WTC11 (cell line): ENCODE measurements at regions not wholly inside any gene's neighbourhood (a gene's known extent, or its start where the extent isn't known, plus 50 kb on each side); places are given as distances from the start of the nearest gene placed in this dataset.

Source experiments
- ATAC-seq: fragments of 200-7000 bp; cut with Tn5 transposase; 2 replicates; pipeline ENCODE4 v1.10.0; 2021; ENCODE audit warnings: mild to moderate bottlenecking, moderate library complexity
- CTCF ChIA-PET: fragments of 300-600 bp; sonication (Branson Sonifier 250); formaldehyde crosslinking; loops from one replicate; lab custom pipeline; 2021; ENCODE audit warnings: antibody characterized with exemption; lab: Charles Lee
- POLR2A ChIA-PET: fragments of 350-600 bp; sonication (Branson Sonifier 250); formaldehyde crosslinking; loops from one replicate; lab custom pipeline; 2021; ENCODE audit warnings: antibody characterized with exemption; lab: Charles Lee
- DNase-seq: peaks from one replicate; pipeline ENCODE4 v3.0.0; 2021; ENCODE audit warnings: low spot score
- H3K27ac Mint-ChIP-seq: 2 replicates; pipeline ENCODE4 v1.8.0; 2021; ENCODE audit warnings: mixed read lengths
- H3K27me3 Mint-ChIP-seq: 2 replicates; pipeline ENCODE4 v1.8.0; 2021; ENCODE audit warnings: low read depth, mild to moderate bottlenecking, moderate library complexity, mixed read lengths
- H3K36me3 Mint-ChIP-seq: 2 replicates; pipeline ENCODE4 v1.8.0; 2021; ENCODE audit warnings: mixed read lengths
- H3K4me1 Mint-ChIP-seq: 2 replicates; pipeline ENCODE4 v1.8.0; 2022; ENCODE audit warnings: mixed read lengths
- H3K4me3 Mint-ChIP-seq: 2 replicates; pipeline ENCODE4 v1.8.0; 2021; ENCODE audit warnings: mild to moderate bottlenecking, moderate library complexity, mixed read lengths
- H3K9me3 Mint-ChIP-seq: 2 replicates; pipeline ENCODE4 v1.8.0; 2021; ENCODE audit warnings: mixed read lengths
- CBFB ChIP-seq: sonication (generic); formaldehyde crosslinking; IDR thresholded peaks from 2 replicates; pipeline ENCODE4 v1.8.1; 2022; ENCODE audit warnings: mild to moderate bottlenecking, low read depth, missing genetic modification reagents
- ETV6 ChIP-seq: sonication (generic); formaldehyde crosslinking; IDR thresholded peaks from 2 replicates; pipeline ENCODE4 v1.8.1; 2022; ENCODE audit warnings: mild to moderate bottlenecking, missing genetic modification reagents
- HMGA2 ChIP-seq: fragments of 250-450 bp; sonication (Bioruptor Pico); IDR thresholded peaks from 2 replicates; pipeline ENCODE4 v1.4.0; 2021; ENCODE audit warnings: mild to moderate bottlenecking, moderate library complexity
- JUN ChIP-seq: sonication (generic); formaldehyde crosslinking; IDR thresholded peaks from 2 replicates; pipeline ENCODE4 v1.8.0; 2023; ENCODE audit warnings: mild to moderate bottlenecking, missing genetic modification reagents
- KAT7 ChIP-seq: sonication (generic); formaldehyde crosslinking; IDR thresholded peaks from 2 replicates; pipeline ENCODE4 v1.8.1; 2023; ENCODE audit warnings: missing genetic modification reagents, mild to moderate bottlenecking, borderline replicate concordance
- NR2C2 ChIP-seq: sonication (generic); formaldehyde crosslinking; IDR thresholded peaks from 2 replicates; pipeline ENCODE4 v1.8.0; 2022; ENCODE audit warnings: mild to moderate bottlenecking, missing genetic modification reagents
- OVOL2 ChIP-seq: fragments of 250-450 bp; sonication (Bioruptor Pico); IDR thresholded peaks from 2 replicates; pipeline ENCODE4 v1.9.0; 2021; ENCODE audit warnings: mild to moderate bottlenecking, borderline replicate concordance
- PRRX2 ChIP-seq: fragments of 250-450 bp; sonication (Bioruptor Pico); IDR thresholded peaks from 2 replicates; pipeline ENCODE4 v1.8.0; 2021; ENCODE audit warnings: mild to moderate bottlenecking
- RELA ChIP-seq: sonication (generic); formaldehyde crosslinking; IDR thresholded peaks from 2 replicates; pipeline ENCODE4 v1.8.1; 2022; ENCODE audit warnings: missing genetic modification reagents, mild to moderate bottlenecking, borderline replicate concordance
- SOX15 ChIP-seq: fragments of 250-450 bp; sonication (Bioruptor Pico); IDR thresholded peaks from 2 replicates; pipeline ENCODE4 v1.9.0; 2021; ENCODE audit warnings: mild to moderate bottlenecking
- TCF7 ChIP-seq: sonication (generic); formaldehyde crosslinking; IDR thresholded peaks from 2 replicates; pipeline ENCODE4 v1.8.0; 2022; ENCODE audit warnings: mild to moderate bottlenecking, low read depth, missing genetic modification reagents, moderate library complexity
- TP53 ChIP-seq: sonication (generic); formaldehyde crosslinking; IDR thresholded peaks from 2 replicates; pipeline ENCODE4 v1.8.1; 2023; ENCODE audit warnings: mild to moderate bottlenecking, missing genetic modification reagents
- TF ChIP-seq, protein P1 (sequence below): fragments of 250-450 bp; sonication (Bioruptor Pico); IDR thresholded peaks from 2 replicates; pipeline ENCODE4 v1.8.0; 2021; ENCODE audit warnings: mild to moderate bottlenecking
- TF ChIP-seq, protein P2 (sequence below): fragments of 250-450 bp; sonication (Bioruptor Pico); IDR thresholded peaks from 2 replicates; pipeline ENCODE4 v2.1.2; 2022; ENCODE audit warnings: mild to moderate bottlenecking, moderate library complexity
- TF ChIP-seq, protein P3 (sequence below): sonication (generic); formaldehyde crosslinking; IDR thresholded peaks from 2 replicates; pipeline ENCODE4 v1.8.1; 2022; ENCODE audit warnings: low read depth, missing genetic modification reagents, borderline replicate concordance
- TF ChIP-seq, protein P4 (sequence below): sonication (generic); formaldehyde crosslinking; IDR thresholded peaks from 2 replicates; pipeline ENCODE4 v1.8.1; 2023; ENCODE audit warnings: mild to moderate bottlenecking, missing genetic modification reagents
- TF ChIP-seq, protein P5 (sequence below): fragments of 200-600 bp; IDR thresholded peaks from 2 replicates; pipeline ENCODE4 v1.8.0; 2022; ENCODE audit warnings: antibody characterized with exemption
- TF ChIP-seq, protein P6 (sequence below): sonication (generic); formaldehyde crosslinking; IDR thresholded peaks from 2 replicates; pipeline ENCODE4 v1.8.0; 2022; ENCODE audit warnings: mild to moderate bottlenecking, missing genetic modification reagents
- TF ChIP-seq, protein P7 (sequence below): sonication (generic); formaldehyde crosslinking; IDR thresholded peaks from 2 replicates; pipeline ENCODE4 v1.8.0; 2023; ENCODE audit warnings: missing genetic modification reagents

DNA sequence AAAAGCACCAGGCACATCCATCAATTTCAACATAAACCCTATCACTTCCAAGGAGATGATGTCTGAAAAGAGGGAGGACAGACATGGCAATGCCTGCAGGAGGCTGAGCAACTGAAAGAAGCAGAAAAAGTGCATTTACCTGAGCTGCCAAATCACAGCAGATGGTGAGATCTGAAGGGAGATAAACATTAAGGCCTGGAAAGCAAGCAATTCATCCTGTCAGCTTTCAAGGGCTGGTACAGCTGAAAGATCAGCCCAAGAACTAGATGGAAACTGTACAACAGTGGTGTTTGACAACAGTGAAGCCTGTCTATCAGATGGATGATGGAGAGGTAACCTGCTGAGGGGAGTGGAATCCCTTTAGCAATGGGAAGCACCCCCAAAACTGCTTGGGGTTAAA lies 433.2 kb upstream of the ZNF608 start (continued):
- TF ChIP-seq, protein P1, sequence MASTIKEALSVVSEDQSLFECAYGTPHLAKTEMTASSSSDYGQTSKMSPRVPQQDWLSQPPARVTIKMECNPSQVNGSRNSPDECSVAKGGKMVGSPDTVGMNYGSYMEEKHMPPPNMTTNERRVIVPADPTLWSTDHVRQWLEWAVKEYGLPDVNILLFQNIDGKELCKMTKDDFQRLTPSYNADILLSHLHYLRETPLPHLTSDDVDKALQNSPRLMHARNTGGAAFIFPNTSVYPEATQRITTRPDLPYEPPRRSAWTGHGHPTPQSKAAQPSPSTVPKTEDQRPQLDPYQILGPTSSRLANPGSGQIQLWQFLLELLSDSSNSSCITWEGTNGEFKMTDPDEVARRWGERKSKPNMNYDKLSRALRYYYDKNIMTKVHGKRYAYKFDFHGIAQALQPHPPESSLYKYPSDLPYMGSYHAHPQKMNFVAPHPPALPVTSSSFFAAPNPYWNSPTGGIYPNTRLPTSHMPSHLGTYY (CRISPR knock-in tag): no peak
- TF ChIP-seq, protein P2, sequence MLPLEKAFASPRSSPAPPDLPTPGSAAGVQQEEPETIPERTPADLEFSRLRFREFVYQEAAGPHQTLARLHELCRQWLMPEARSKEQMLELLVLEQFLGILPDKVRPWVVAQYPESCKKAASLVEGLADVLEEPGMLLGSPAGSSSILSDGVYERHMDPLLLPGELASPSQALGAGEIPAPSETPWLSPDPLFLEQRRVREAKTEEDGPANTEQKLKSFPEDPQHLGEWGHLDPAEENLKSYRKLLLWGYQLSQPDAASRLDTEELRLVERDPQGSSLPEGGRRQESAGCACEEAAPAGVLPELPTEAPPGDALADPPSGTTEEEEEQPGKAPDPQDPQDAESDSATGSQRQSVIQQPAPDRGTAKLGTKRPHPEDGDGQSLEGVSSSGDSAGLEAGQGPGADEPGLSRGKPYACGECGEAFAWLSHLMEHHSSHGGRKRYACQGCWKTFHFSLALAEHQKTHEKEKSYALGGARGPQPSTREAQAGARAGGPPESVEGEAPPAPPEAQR: no peak
- TF ChIP-seq TCF7 (CRISPR knock-in tag) (no peak), OVOL2 (CRISPR knock-in tag) (no peak), CBFB (CRISPR knock-in tag) (no peak), KAT7 (CRISPR knock-in tag) (no peak), NR2C2 (CRISPR knock-in tag) (no peak), TP53 (CRISPR knock-in tag) (no peak)
- TF ChIP-seq, all 79 proteins: peak for 0

DNA sequence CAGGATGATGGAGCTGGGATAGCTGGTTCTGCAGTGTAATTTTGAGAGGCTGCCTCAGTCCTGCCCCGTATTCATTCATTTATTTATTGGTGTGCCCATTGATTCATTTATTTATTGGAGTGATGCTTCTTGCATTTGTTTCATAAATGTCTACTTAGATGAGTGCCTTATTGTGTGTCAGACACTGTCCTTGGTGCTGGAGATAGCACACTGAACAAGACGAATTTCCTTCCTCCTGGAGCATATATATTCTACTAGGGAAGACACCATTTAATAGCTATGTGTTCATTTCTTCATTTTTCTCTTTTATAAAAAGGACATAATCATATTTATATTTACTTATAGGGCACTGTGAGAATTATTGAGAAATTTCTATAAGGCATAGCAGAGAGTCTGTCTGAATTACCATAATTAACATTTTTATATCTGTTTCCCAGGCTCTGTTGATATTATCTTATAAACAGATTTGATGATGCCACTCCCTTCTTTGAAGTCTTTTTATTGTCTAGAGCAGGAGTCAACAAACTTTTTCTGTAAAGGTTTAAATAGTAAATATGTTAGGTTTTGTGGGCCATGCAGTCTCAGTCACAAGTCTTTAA lies 433.9 kb upstream of the ZNF608 start:
- ATAC-seq (no peak), DNase-seq (no peak)
- Mint-ChIP-seq H3K9me3 (peaks cover 9% of the 10 kb centered on the region), H3K27me3 (no peaks in the 10 kb centered on the region; the same call in 1 of the 2 replicates), H3K4me1 (peaks cover 23% of the 10 kb centered on the region), H3K36me3 (peaks cover 8% of the 10 kb centered on the region), H3K27ac (no peak overlapping the region), H3K4me3 (no peak overlapping the region)
- ChIA-PET POLR2A (no interaction called here), CTCF (no interaction called here)
- TF ChIP-seq, protein P3, sequence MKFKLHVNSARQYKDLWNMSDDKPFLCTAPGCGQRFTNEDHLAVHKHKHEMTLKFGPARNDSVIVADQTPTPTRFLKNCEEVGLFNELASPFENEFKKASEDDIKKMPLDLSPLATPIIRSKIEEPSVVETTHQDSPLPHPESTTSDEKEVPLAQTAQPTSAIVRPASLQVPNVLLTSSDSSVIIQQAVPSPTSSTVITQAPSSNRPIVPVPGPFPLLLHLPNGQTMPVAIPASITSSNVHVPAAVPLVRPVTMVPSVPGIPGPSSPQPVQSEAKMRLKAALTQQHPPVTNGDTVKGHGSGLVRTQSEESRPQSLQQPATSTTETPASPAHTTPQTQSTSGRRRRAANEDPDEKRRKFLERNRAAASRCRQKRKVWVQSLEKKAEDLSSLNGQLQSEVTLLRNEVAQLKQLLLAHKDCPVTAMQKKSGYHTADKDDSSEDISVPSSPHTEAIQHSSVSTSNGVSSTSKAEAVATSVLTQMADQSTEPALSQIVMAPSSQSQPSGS (CRISPR knock-in tag): no peak
- TF ChIP-seq, protein P4, sequence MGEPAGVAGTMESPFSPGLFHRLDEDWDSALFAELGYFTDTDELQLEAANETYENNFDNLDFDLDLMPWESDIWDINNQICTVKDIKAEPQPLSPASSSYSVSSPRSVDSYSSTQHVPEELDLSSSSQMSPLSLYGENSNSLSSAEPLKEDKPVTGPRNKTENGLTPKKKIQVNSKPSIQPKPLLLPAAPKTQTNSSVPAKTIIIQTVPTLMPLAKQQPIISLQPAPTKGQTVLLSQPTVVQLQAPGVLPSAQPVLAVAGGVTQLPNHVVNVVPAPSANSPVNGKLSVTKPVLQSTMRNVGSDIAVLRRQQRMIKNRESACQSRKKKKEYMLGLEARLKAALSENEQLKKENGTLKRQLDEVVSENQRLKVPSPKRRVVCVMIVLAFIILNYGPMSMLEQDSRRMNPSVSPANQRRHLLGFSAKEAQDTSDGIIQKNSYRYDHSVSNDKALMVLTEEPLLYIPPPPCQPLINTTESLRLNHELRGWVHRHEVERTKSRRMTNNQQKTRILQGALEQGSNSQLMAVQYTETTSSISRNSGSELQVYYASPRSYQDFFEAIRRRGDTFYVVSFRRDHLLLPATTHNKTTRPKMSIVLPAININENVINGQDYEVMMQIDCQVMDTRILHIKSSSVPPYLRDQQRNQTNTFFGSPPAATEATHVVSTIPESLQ (CRISPR knock-in tag): no peak
- TF ChIP-seq, protein P5, sequence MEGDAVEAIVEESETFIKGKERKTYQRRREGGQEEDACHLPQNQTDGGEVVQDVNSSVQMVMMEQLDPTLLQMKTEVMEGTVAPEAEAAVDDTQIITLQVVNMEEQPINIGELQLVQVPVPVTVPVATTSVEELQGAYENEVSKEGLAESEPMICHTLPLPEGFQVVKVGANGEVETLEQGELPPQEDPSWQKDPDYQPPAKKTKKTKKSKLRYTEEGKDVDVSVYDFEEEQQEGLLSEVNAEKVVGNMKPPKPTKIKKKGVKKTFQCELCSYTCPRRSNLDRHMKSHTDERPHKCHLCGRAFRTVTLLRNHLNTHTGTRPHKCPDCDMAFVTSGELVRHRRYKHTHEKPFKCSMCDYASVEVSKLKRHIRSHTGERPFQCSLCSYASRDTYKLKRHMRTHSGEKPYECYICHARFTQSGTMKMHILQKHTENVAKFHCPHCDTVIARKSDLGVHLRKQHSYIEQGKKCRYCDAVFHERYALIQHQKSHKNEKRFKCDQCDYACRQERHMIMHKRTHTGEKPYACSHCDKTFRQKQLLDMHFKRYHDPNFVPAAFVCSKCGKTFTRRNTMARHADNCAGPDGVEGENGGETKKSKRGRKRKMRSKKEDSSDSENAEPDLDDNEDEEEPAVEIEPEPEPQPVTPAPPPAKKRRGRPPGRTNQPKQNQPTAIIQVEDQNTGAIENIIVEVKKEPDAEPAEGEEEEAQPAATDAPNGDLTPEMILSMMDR: no peak
- TF ChIP-seq SOX15 (CRISPR knock-in tag) (no peak), ETV6 (no peak), JUN (CRISPR knock-in tag) (no peak), HMGA2 (CRISPR knock-in tag) (no peak), RELA (CRISPR knock-in tag) (no peak), PRRX2 (CRISPR knock-in tag) (no peak)
- TF ChIP-seq, protein P6, sequence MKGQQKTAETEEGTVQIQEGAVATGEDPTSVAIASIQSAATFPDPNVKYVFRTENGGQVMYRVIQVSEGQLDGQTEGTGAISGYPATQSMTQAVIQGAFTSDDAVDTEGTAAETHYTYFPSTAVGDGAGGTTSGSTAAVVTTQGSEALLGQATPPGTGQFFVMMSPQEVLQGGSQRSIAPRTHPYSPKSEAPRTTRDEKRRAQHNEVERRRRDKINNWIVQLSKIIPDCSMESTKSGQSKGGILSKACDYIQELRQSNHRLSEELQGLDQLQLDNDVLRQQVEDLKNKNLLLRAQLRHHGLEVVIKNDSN (CRISPR knock-in tag): no peak
- TF ChIP-seq, protein P7, sequence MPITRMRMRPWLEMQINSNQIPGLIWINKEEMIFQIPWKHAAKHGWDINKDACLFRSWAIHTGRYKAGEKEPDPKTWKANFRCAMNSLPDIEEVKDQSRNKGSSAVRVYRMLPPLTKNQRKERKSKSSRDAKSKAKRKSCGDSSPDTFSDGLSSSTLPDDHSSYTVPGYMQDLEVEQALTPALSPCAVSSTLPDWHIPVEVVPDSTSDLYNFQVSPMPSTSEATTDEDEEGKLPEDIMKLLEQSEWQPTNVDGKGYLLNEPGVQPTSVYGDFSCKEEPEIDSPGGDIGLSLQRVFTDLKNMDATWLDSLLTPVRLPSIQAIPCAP (CRISPR knock-in tag): no peak
- TF ChIP-seq, all 79 proteins: peak for 0
